GM12891 (cell line): ENCODE measurements at regions not wholly inside any gene's neighbourhood (a gene's known extent, or its start where the extent isn't known, plus 50 kb on each side); places are given as distances from the start of the nearest gene placed in this dataset.

ENCODE experiments used
- PAX5 ChIP-seq: IDR thresholded peaks from 2 replicates; pipeline ENCODE4 v1.6.1; 2011; ENCODE audit warnings: low read length, moderate library complexity, mild to moderate bottlenecking; ENCODE audit not compliant: insufficient read depth, severe bottlenecking
- POLR2A ChIP-seq: IDR thresholded peaks from 2 replicates; pipeline ENCODE4 v1.6.1; 2011; ENCODE audit warnings: low read depth, low read length, control low read depth
- POLR2AphosphoS5 ChIP-seq: IDR thresholded peaks from 2 replicates; pipeline ENCODE4 v1.6.1; 2011; ENCODE audit warnings: low read depth, low read length, control low read depth
- SPI1 ChIP-seq: IDR thresholded peaks from 2 replicates; pipeline ENCODE4 v1.6.1; 2011; ENCODE audit warnings: low read depth, low read length, control low read depth
- TAF1 ChIP-seq: IDR thresholded peaks from 2 replicates; pipeline ENCODE4 v1.6.1; 2011; ENCODE audit warnings: low read depth, low read length, control low read depth

GRCh38 chr14:89500303-89500702 lies 83.3 kb upstream of the FOXN3 start:
- TF ChIP-seq POLR2AphosphoS5 (no peak), TAF1 (no peak), PAX5 (no peak), POLR2A (no peak), SPI1 (no peak)
